Esophagus squamous epithelium (tissue), 4 donors: ENCODE measurements at regions not wholly inside any gene's neighbourhood (a gene's known extent, or its start where the extent isn't known, plus 50 kb on each side); places are given as distances from the start of the nearest gene placed in this dataset.

Source experiments
- CTCF ChIP-seq, 6 experiments: fragments of 450-650 bp in 4 of 6; fragments of 200-600 bp in 2 of 6; sonication (generic) in 2 of 6; IDR thresholded peaks; one replicate each; pipeline ENCODE4 v1.5.1; 2016 to 2019; ENCODE audit warnings: antibody characterized with exemption in 6 of 6, mild to moderate bottlenecking in 4 of 6, moderate library complexity in 4 of 6
- POLR2A ChIP-seq, 4 donors: fragments of 450-650 bp; IDR thresholded peaks; one replicate each; pipeline ENCODE4 v1.6.1; 2017; ENCODE audit warnings: antibody characterized with exemption in 4 of 4, mild to moderate bottlenecking in 4 of 4, moderate library complexity in 3 of 4

- TF ChIP-seq CTCF (IDR thresholded peaks at IDR 0.05) = no peak
- TF ChIP-seq POLR2A (IDR thresholded peaks at IDR 0.05) = no peak
These were observed 497.0 kb upstream of the PHF14 start for GRCh38 chr7:10476642-10477041.
